Spleen (tissue), 11 donors: ENCODE measurements at regions not wholly inside any gene's neighbourhood (a gene's known extent, or its start where the extent isn't known, plus 50 kb on each side); places are given as distances from the start of the nearest gene placed in this dataset.

Experiments used
- DNase-seq: peaks from one replicate; pipeline ENCODE4 v3.0.0-alpha.2; 2020
- H3K27ac ChIP-seq, 8 donors: fragments of 200-600 bp; sonication (generic) in 7 of 8; 1 replicate in 4 of 8; 2 replicates in 4 of 8; pipeline versions ENCODE4 v1.5.0 to v1.8.0; 2016 to 2021; ENCODE audit warnings: inconsistent platforms in 4 of 8, mild to moderate bottlenecking in 4 of 8, moderate library complexity in 1 of 8
- H3K27me3 ChIP-seq, 7 donors: fragments of 200-600 bp; sonication (generic) in 6 of 7; replicated peaks in 1 of 7; 1 replicate in 4 of 7; 2 replicates in 3 of 7; pipeline versions ENCODE4 v1.5.0 to v1.8.0; 2016 to 2021; ENCODE audit warnings: inconsistent platforms in 3 of 7, mild to moderate bottlenecking in 1 of 7
- H3K36me3 ChIP-seq, 6 donors: fragments of 200-600 bp; sonication (generic) in 5 of 6; 1 replicate in 4 of 6; 2 replicates in 2 of 6; pipeline versions ENCODE4 v1.5.0 to v1.8.0; 2016 to 2021; ENCODE audit warnings: inconsistent platforms in 2 of 6
- H3K4me1 ChIP-seq, 6 donors: fragments of 200-600 bp; sonication (generic) in 5 of 6; 1 replicate in 3 of 6; 2 replicates in 3 of 6; pipeline versions ENCODE4 v1.5.0 to v1.8.0; 2016 to 2021; ENCODE audit warnings: inconsistent platforms in 3 of 6
- H3K4me3 ChIP-seq, 8 donors: fragments of 200-600 bp; sonication (generic) in 7 of 8; 1 replicate in 4 of 8; 2 replicates in 4 of 8; pipeline versions ENCODE4 v1.5.0 to v1.8.0; 2016 to 2021; ENCODE audit warnings: inconsistent platforms in 4 of 8, mild to moderate bottlenecking in 4 of 8, moderate library complexity in 2 of 8
- H3K9me3 ChIP-seq, 8 donors: fragments of 200-600 bp; sonication (generic) in 7 of 8; 1 replicate in 4 of 8; 2 replicates in 4 of 8; pipeline versions ENCODE4 v1.5.0 to v1.8.0; 2016 to 2021; ENCODE audit warnings: inconsistent platforms in 4 of 8
- CTCF ChIP-seq, 11 experiments: fragments of 200-600 bp in 7 of 11; fragments of 450-650 bp in 4 of 11; sonication (generic) in 4 of 11; IDR thresholded peaks in 8 of 11; conservative IDR thresholded peaks in 3 of 11; 1 replicate in 7 of 11; 2 replicates in 4 of 11; pipeline versions ENCODE4 v1.4.0 to v1.8.0; 2016 to 2021; ENCODE audit warnings: antibody characterized with exemption in 11 of 11, inconsistent platforms in 4 of 11, mild to moderate bottlenecking in 1 of 11
- POLR2A ChIP-seq, 3 donors: fragments of 450-650 bp; IDR thresholded peaks; one replicate each; pipeline ENCODE4 v1.5.1; 2017; ENCODE audit warnings: antibody characterized with exemption in 3 of 3, mild to moderate bottlenecking in 1 of 3
- POLR2AphosphoS5 ChIP-seq, 3 donors: sonication (generic); formaldehyde crosslinking; IDR thresholded peaks; one replicate each; pipeline ENCODE4 v1.5.1; 2017; ENCODE audit warnings: antibody characterized with exemption in 3 of 3
- WGBS, 5 donors: extraction: QIAGEN DNeasy Blood & Tissue Kit in 3 of 5; methylation state at CpG; one replicate each; pipeline versions ENCODE4 v1.1.5 to v1.1.7; 2013 to 2018; 5-methylcytosine and 5-hydroxymethylcytosine counted together
- intact Hi-C: fragments of 100-400 bp; cut with DNase I; formaldehyde crosslinking; loops from one replicate; pipeline ENCODE4 v1.15.0; 2023; ENCODE audit warnings: low total_unique reads
- donor health status: healthy with polysubstance abuse.
- donor health status: DM: no; HTN: no; CAD: no; lungs with moderate emphysema.
- donor health status: DM: no; HTN: no; CAD: no.
- donor health status: Bipolar disorder and iron deficiency.
- donor health status: healthy.
- donor health status: DM: no; HTN: no; CAD: no.
- donor health status: DM: yes; HTN: yes; CAD: no.

- Histone ChIP-seq H3K27ac (no peak overlapping the region), H3K4me3 (no peak overlapping the region), H3K9me3 (no peaks in the 10 kb centered on the region), H3K27me3 (peaks cover 0 to 70% (median 26%) of the 10 kb centered on the region in 7 donors), H3K4me1 (no peaks in the 10 kb centered on the region), H3K36me3 (no peaks in the 10 kb centered on the region)
- peak; percentile 54 for DNase-seq
- intact Hi-C loops, result no loop called here
- no peak for TF ChIP-seq POLR2A (IDR thresholded peaks at IDR 0.05)
- TF ChIP-seq CTCF (IDR thresholded peaks at IDR 0.05 in 8 of 11, conservative IDR thresholded peaks at IDR 0.05 in 3 of 11), result no peak
- no peak for TF ChIP-seq POLR2AphosphoS5 (IDR thresholded peaks at IDR 0.05)
- 60 to 64% (median 61%) methylated on average over 25 of the region's 25 CpGs for WGBS, 5 donors
Measured at GRCh38 chr12:132384916-132385774, 55.8 kb upstream of the GALNT9 start.

- peaks cover 5 to 66% (median 24%) of the 10 kb centered on the region in 7 donors for H3K27me3 ChIP-seq
- intact Hi-C loops, result no loop called here
- TF ChIP-seq POLR2A (IDR thresholded peaks at IDR 0.05) (no peak), CTCF (IDR thresholded peaks at IDR 0.05 in 8 of 11, conservative IDR thresholded peaks at IDR 0.05 in 3 of 11) (no peak), POLR2AphosphoS5 (IDR thresholded peaks at IDR 0.05) (no peak)
- DNase-seq, result no peak
- H3K27ac ChIP-seq, result no peak overlapping the region
- H3K9me3 ChIP-seq, result no peaks in the 10 kb centered on the region
- WGBS, 5 donors, result 51 to 65% (median 58%) methylated on average over 3 of the region's 3 CpGs
- H3K4me1 ChIP-seq, result no peaks in the 10 kb centered on the region
- H3K36me3 ChIP-seq, result no peaks in the 10 kb centered on the region
- no peak overlapping the region for H3K4me3 ChIP-seq
Measured at GRCh38 chr12:132380641-132381040, 51.3 kb upstream of the GALNT9 start.

- H3K27me3 ChIP-seq, result peaks cover 5 to 67% (median 30%) of the 10 kb centered on the region in 7 donors
- no peaks in the 10 kb centered on the region for H3K9me3 ChIP-seq
- H3K27ac ChIP-seq, result no peak overlapping the region
- TF ChIP-seq POLR2A (IDR thresholded peaks at IDR 0.05) (no peak), POLR2AphosphoS5 (IDR thresholded peaks at IDR 0.05) (no peak), CTCF (IDR thresholded peaks at IDR 0.05 in 8 of 11, conservative IDR thresholded peaks at IDR 0.05 in 3 of 11) (no peak)
- intact Hi-C loops, result no loop called here
- H3K4me1 ChIP-seq, result no peaks in the 10 kb centered on the region
- H3K36me3 ChIP-seq, result no peaks in the 10 kb centered on the region
- no peak overlapping the region for H3K4me3 ChIP-seq
- DNase-seq, result peak; percentile 33
- 80 to 89% (median 83%) methylated on average over 25 of the region's 25 CpGs for WGBS, 5 donors
Measured at GRCh38 chr12:132379996-132380395, 50.6 kb upstream of the GALNT9 start.

- Histone ChIP-seq H3K27ac (no peak overlapping the region), H3K4me3 (no peak overlapping the region), H3K9me3 (no peaks in the 10 kb centered on the region), H3K27me3 (peaks cover 5 to 68% (median 34%) of the 10 kb centered on the region in 7 donors), H3K4me1 (no peaks in the 10 kb centered on the region), H3K36me3 (no peaks in the 10 kb centered on the region)
- 86 to 91% (median 87%) methylated on average over 23 to 24 of the region's 24 CpGs for WGBS, 5 donors
- TF ChIP-seq POLR2AphosphoS5 (IDR thresholded peaks at IDR 0.05), result no peak
- no peak for TF ChIP-seq POLR2A (IDR thresholded peaks at IDR 0.05)
- no peak for TF ChIP-seq CTCF (IDR thresholded peaks at IDR 0.05 in 8 of 11, conservative IDR thresholded peaks at IDR 0.05 in 3 of 11)
- DNase-seq, result peak; percentile 40
- intact Hi-C loops, result no loop called here
Measured at GRCh38 chr12:132379576-132379975, 50.2 kb upstream of the GALNT9 start.
